Esophagus squamous epithelium (tissue), 4 donors: ENCODE measurements at regions not wholly inside any gene's neighbourhood (a gene's known extent, or its start where the extent isn't known, plus 50 kb on each side); places are given as distances from the start of the nearest gene placed in this dataset.

Experiments
- POLR2A ChIP-seq, 4 donors: fragments of 450-650 bp; IDR thresholded peaks; one replicate each; pipeline ENCODE4 v1.6.1; 2017; ENCODE audit warnings: antibody characterized with exemption in 4 of 4, mild to moderate bottlenecking in 4 of 4, moderate library complexity in 3 of 4
- TF ChIP-seq, protein P1 (sequence below), 6 experiments: fragments of 450-650 bp in 4 of 6; fragments of 200-600 bp in 2 of 6; sonication (generic) in 2 of 6; IDR thresholded peaks; one replicate each; pipeline ENCODE4 v1.5.1; 2016 to 2019; ENCODE audit warnings: antibody characterized with exemption in 6 of 6, mild to moderate bottlenecking in 4 of 6, moderate library complexity in 4 of 6

DNA sequence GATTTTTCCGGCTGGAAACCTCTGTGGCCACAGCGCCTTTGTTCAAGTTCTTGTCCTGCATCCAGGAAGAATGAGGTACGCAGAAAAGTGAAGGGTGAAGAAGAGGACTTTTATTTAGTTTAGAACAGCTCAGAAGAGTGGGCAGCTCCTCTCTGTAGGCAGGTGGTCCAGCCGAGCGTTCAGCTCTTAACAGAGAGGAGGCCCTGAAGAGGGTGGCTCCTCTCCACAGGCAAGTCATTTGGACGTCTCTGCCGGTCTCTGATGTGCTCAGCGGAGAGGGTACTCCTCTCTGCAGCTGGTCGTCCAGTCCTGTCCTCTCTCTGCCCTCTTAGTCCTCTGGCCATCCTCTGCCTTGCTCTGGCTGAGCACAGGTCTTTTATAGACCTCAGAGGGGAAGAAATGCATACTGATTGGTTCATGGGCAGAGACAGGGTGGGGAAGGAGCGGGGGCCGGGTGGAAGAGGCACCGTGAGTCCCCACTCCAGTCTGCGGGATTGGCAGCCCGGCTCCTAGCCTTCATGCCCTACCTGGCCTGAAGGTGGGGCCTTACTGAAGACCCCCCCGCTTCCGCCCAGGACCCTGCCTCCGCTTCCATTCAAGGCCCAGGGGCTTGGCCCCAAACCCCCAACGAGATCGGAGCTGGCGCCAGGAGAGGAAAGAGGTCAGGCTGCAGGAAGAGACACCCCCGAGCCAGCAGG, 70.0 kb upstream of the NKD1 start:
- no peak for TF ChIP-seq POLR2A (IDR thresholded peaks at IDR 0.05)
- TF ChIP-seq, protein P1, sequence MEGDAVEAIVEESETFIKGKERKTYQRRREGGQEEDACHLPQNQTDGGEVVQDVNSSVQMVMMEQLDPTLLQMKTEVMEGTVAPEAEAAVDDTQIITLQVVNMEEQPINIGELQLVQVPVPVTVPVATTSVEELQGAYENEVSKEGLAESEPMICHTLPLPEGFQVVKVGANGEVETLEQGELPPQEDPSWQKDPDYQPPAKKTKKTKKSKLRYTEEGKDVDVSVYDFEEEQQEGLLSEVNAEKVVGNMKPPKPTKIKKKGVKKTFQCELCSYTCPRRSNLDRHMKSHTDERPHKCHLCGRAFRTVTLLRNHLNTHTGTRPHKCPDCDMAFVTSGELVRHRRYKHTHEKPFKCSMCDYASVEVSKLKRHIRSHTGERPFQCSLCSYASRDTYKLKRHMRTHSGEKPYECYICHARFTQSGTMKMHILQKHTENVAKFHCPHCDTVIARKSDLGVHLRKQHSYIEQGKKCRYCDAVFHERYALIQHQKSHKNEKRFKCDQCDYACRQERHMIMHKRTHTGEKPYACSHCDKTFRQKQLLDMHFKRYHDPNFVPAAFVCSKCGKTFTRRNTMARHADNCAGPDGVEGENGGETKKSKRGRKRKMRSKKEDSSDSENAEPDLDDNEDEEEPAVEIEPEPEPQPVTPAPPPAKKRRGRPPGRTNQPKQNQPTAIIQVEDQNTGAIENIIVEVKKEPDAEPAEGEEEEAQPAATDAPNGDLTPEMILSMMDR (IDR thresholded peaks at IDR 0.05), result no peak
